IMR-90 (cell line): ENCODE measurements at regions not wholly inside any gene's neighbourhood (a gene's known extent, or its start where the extent isn't known, plus 50 kb on each side); places are given as distances from the start of the nearest gene placed in this dataset.

ENCODE experiments used
- ATAC-seq: fragments of 200-7000 bp; cut with Tn5 transposase; 2 replicates; pipeline ENCODE4 v1.9.1; 2020; ENCODE audit warnings: low read depth, mild to moderate bottlenecking, moderate library complexity
- BruUV-seq: library from RNA; stranded (reverse); fragments of 400-500 nt; replicated peaks from 2 replicates; lab custom pipeline; 2021; lab: Mats Ljungman, UMichigan
- CTCF ChIA-PET: fragments of 300-600 bp; formaldehyde crosslinking; extraction: SDS; loops from one replicate; lab custom pipeline; 2021; ENCODE audit warnings: antibody characterized with exemption; lab: Yijun Ruan, JAX
- POLR2A ChIA-PET: fragments of 300-600 bp; sonication (Branson Sonifier 250); formaldehyde crosslinking; loops from one replicate; lab custom pipeline; 2022; ENCODE audit warnings: antibody characterized with exemption; ENCODE audit not compliant: unreplicated experiment; lab: Charles Lee
- DNase-seq: peaks from one replicate; pipeline ENCODE4 v3.0.0; 2013
- H2AFZ ChIP-seq: replicated peaks from 2 replicates; pipeline ENCODE3; 2013; ENCODE audit warnings: low read length, mild to moderate bottlenecking; ENCODE audit not compliant: poor library complexity
- H2AK5ac ChIP-seq: 2 replicates; pipeline ENCODE4 v1.6.1; 2013; ENCODE audit warnings: low read depth, low read length, inconsistent platforms
- H2AK9ac ChIP-seq: replicated peaks from 2 replicates; pipeline ENCODE3; 2013; ENCODE audit warnings: mild to moderate bottlenecking, low read depth, low read length, moderate library complexity; ENCODE audit not compliant: poor library complexity
- H2BK120ac ChIP-seq: 2 replicates; pipeline ENCODE4 v1.6.1; 2013; ENCODE audit warnings: low read depth, low read length, inconsistent platforms
- H2BK15ac ChIP-seq: 3 replicates; pipeline ENCODE4 v1.6.1; 2013; ENCODE audit warnings: low read depth, low read length, inconsistent platforms
- H2BK20ac ChIP-seq: 2 replicates; pipeline ENCODE4 v1.6.1; 2013; ENCODE audit warnings: low read depth, mild to moderate bottlenecking, inconsistent platforms, low read length, moderate library complexity
- H2BK5ac ChIP-seq: 2 replicates; pipeline ENCODE4 v1.6.1; 2013; ENCODE audit warnings: mild to moderate bottlenecking, low read depth, low read length, inconsistent platforms; ENCODE audit not compliant: poor library complexity, severe bottlenecking
- H3K14ac ChIP-seq: replicated peaks from 2 replicates; pipeline ENCODE4 v1.6.1; 2013; ENCODE audit warnings: low read depth, low read length, inconsistent platforms
- H3K18ac ChIP-seq: 2 replicates; pipeline ENCODE4 v1.6.1; 2013; ENCODE audit warnings: low read depth, low read length, control low read depth
- H3K23ac ChIP-seq: 2 replicates; pipeline ENCODE4 v1.6.1; 2013; ENCODE audit warnings: low read depth, low read length, inconsistent platforms
- H3K27ac ChIP-seq: 2 replicates; pipeline ENCODE4 v1.5.1; 2013; ENCODE audit warnings: mild to moderate bottlenecking, control low read depth, low read length; ENCODE audit not compliant: insufficient read depth
- H3K27me3 ChIP-seq: 2 replicates; pipeline ENCODE4 v1.6.1; 2013; ENCODE audit warnings: low read length; ENCODE audit not compliant: control insufficient read depth, insufficient read depth
- H3K36me3 ChIP-seq: 2 replicates; pipeline ENCODE4 v1.6.1; 2013; ENCODE audit warnings: low read length, mixed read lengths; ENCODE audit not compliant: control insufficient read depth, insufficient read depth
- H3K4ac ChIP-seq: 2 replicates; pipeline ENCODE4 v1.6.1; 2013; ENCODE audit warnings: low read depth, low read length, inconsistent platforms
- H3K4me1 ChIP-seq: 2 replicates; pipeline ENCODE4 v1.6.1; 2013; ENCODE audit warnings: low read length, mixed read lengths; ENCODE audit not compliant: control insufficient read depth, insufficient read depth
- H3K4me2 ChIP-seq: 2 replicates; pipeline ENCODE4 v1.6.1; 2013; ENCODE audit warnings: low read depth, mild to moderate bottlenecking, control low read depth, low read length, moderate library complexity
- H3K4me3 ChIP-seq: 2 replicates; pipeline ENCODE4 v1.5.1; 2013; ENCODE audit warnings: low read depth, mild to moderate bottlenecking, control low read depth, low read length, moderate library complexity; ENCODE audit not compliant: insufficient read depth
- H3K56ac ChIP-seq: 2 replicates; pipeline ENCODE4 v1.6.1; 2013; ENCODE audit warnings: low read length, inconsistent platforms; ENCODE audit not compliant: insufficient read depth; ENCODE audit errors: extremely low read depth
- H3K79me1 ChIP-seq, 2 experiments: 2 replicates each; pipeline ENCODE4 v1.6.1; 2013; ENCODE audit warnings: low read length in 2 of 2, inconsistent platforms in 1 of 2, low read depth in 1 of 2
- H3K9ac ChIP-seq: 2 replicates; pipeline ENCODE4 v1.6.1; 2013; ENCODE audit warnings: low read depth, low read length, control low read depth
- H3K9me1 ChIP-seq: 2 replicates; pipeline ENCODE4 v1.6.1; 2013; ENCODE audit warnings: low read length, inconsistent platforms; ENCODE audit not compliant: insufficient read depth
- H3K9me3 ChIP-seq: 2 replicates; pipeline ENCODE4 v1.6.1; 2013; ENCODE audit warnings: low read length; ENCODE audit not compliant: control insufficient read depth, insufficient read depth
- H4K20me1 ChIP-seq: 2 replicates; pipeline ENCODE4 v1.6.1; 2013; ENCODE audit warnings: low read length, inconsistent platforms; ENCODE audit not compliant: insufficient read depth
- H4K5ac ChIP-seq: 2 replicates; pipeline ENCODE4 v1.6.1; 2013; ENCODE audit warnings: mild to moderate bottlenecking, low read depth, low read length, control low read depth
- H4K8ac ChIP-seq, 2 experiments: 2 replicates each; pipeline ENCODE4 v1.6.1; 2013; ENCODE audit warnings: low read depth in 2 of 2, low read length in 2 of 2, control low read depth in 1 of 2, inconsistent platforms in 1 of 2
- H4K91ac ChIP-seq: 2 replicates; pipeline ENCODE4 v1.6.1; 2013; ENCODE audit warnings: low read depth, low read length, inconsistent platforms; ENCODE audit not compliant: insufficient read depth
- BHLHE40 ChIP-seq: fragments of 150-350 bp; IDR thresholded peaks from 2 replicates; pipeline ENCODE4 v1.6.1; 2016; ENCODE audit warnings: mild to moderate bottlenecking, low read depth, low read length
- CHD1 ChIP-seq: IDR thresholded peaks from 2 replicates; pipeline ENCODE4 v1.6.1; 2012; ENCODE audit warnings: low read depth, low read length, improper control_type of control experiment
- MAFK ChIP-seq: IDR thresholded peaks from 2 replicates; pipeline ENCODE4 v1.6.1; 2012; ENCODE audit warnings: low read depth, low read length, improper control_type of control experiment
- MAZ ChIP-seq: IDR thresholded peaks from 2 replicates; pipeline ENCODE4 v1.6.1; 2012; ENCODE audit warnings: low read depth, mild to moderate bottlenecking, low read length, improper control_type of control experiment, moderate library complexity, borderline replicate concordance
- MXI1 ChIP-seq: IDR thresholded peaks from 2 replicates; pipeline ENCODE4 v1.6.1; 2012; ENCODE audit warnings: low read depth, mild to moderate bottlenecking, low read length, moderate library complexity, borderline replicate concordance
- POLR2A ChIP-seq: IDR thresholded peaks from 2 replicates; pipeline ENCODE4 v1.6.1; 2012; ENCODE audit warnings: mild to moderate bottlenecking, low read depth, low read length
- SMC3 ChIP-seq: fragments of 150-350 bp; IDR thresholded peaks from 2 replicates; pipeline ENCODE4 v1.6.1; 2016; ENCODE audit warnings: low read depth, mild to moderate bottlenecking, antibody characterized with exemption, low read length, moderate library complexity
- USF2 ChIP-seq: fragments of 150-350 bp; IDR thresholded peaks from 2 replicates; pipeline ENCODE4 v1.6.1; 2017; ENCODE audit warnings: mild to moderate bottlenecking, antibody characterized with exemption, low read length, low read depth
- WGBS, 2 experiments: methylation state at CpG; one replicate each; pipeline versions ENCODE4 v1.1.5 to v1.1.7; 2013; ENCODE audit warnings: missing lambda C conversion rate in 2 of 2; ENCODE audit not compliant: insufficient read length in 1 of 2; ENCODE audit errors: extremely low coverage in 2 of 2; 5-methylcytosine and 5-hydroxymethylcytosine counted together
- dilution Hi-C: fragments of 300-500 bp; cut with HindIII; formaldehyde crosslinking; loops from one replicate; pipeline ENCODE4 v1.14.3; 2018; ENCODE audit warnings: low sequenced_read_pairs; ENCODE audit not compliant: unreplicated experiment
- in situ Hi-C: fragments of 300-500 bp; cut with MboI; formaldehyde crosslinking; loops from 3 replicates; pipeline ENCODE4 v1.14.3; 2019; ENCODE audit warnings: low sequenced_read_pairs, inconsistent platforms, mixed read lengths
- intact Hi-C: fragments of 100-400 bp; cut with micrococcal nuclease; formaldehyde crosslinking; loops from 2 replicates; pipeline ENCODE4 v1.10.0; 2022
- TF ChIP-seq, protein P1 (sequence below): fragments of 150-350 bp; IDR thresholded peaks from 2 replicates; pipeline ENCODE4 v1.6.1; 2016; ENCODE audit warnings: low read depth, mild to moderate bottlenecking, low read length, moderate library complexity, borderline replicate concordance

GRCh38 chr11:62069374-62069773 is 54.4 kb upstream of the INCENP start (continued):
- TF ChIP-seq, protein P1, sequence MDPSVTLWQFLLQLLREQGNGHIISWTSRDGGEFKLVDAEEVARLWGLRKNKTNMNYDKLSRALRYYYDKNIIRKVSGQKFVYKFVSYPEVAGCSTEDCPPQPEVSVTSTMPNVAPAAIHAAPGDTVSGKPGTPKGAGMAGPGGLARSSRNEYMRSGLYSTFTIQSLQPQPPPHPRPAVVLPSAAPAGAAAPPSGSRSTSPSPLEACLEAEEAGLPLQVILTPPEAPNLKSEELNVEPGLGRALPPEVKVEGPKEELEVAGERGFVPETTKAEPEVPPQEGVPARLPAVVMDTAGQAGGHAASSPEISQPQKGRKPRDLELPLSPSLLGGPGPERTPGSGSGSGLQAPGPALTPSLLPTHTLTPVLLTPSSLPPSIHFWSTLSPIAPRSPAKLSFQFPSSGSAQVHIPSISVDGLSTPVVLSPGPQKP, result no peak
- TF ChIP-seq MAFK (no peak), CHD1 (no peak), BHLHE40 (no peak)

DNA sequence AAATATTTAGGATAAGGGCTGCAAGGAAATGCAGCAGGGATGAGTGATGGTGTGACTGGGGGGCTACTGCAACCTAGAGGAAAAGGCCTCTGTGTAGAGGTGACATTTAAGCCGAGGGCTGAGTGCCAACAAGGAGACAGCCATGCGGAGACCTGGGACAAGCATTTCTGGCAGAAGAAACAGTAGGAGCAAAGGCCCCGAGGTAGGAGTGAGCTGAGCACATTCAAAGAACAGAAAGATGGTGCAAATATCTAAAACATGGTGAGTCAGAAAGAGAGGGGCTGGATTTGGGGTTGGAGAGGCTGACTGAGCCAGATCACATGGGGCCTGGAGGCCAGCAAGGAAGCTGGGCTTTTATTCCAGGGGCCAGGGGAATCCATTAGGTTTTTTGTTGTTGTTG is 55.1 kb upstream of the INCENP start:
- H3K4me1 ChIP-seq, result no peaks in the 10 kb centered on the region
- H4K5ac ChIP-seq, result no peak overlapping the region
- intact Hi-C loops (no loop called here), dilution Hi-C loops (no loop called here), in situ Hi-C loops (no loop called here)
- H3K56ac ChIP-seq, result no peak overlapping the region
- DNase-seq (no peak), ATAC-seq (no peak)
- H2BK15ac ChIP-seq, result no peak overlapping the region
- POLR2A ChIA-PET, result no interaction called here
- H3K14ac ChIP-seq, result no peak overlapping the region
- H4K91ac ChIP-seq, result no peak overlapping the region
- no peak overlapping the region for H3K4ac ChIP-seq
- H3K27ac ChIP-seq, result no peak overlapping the region
- H3K9me3 ChIP-seq, result peaks cover 3% of the 10 kb centered on the region
- no peak overlapping the region for H3K4me2 ChIP-seq
- H2AK5ac ChIP-seq, result no peak overlapping the region
- no peaks in the 10 kb centered on the region for H4K20me1 ChIP-seq
- TF ChIP-seq MAFK (no peak), USF2 (no peak), POLR2A (no peak), SMC3 (no peak), CHD1 (no peak), MAZ (no peak), MXI1 (no peak)
- no peaks in the 10 kb centered on the region for H3K36me3 ChIP-seq
- no peak overlapping the region for H2AK9ac ChIP-seq
- 79% methylated on average over 3 of the region's 3 CpGs; no CpG with 5 or more reads in 1 of the 2 experiments for WGBS, 2 experiments
- no TSS peak for BruUV-seq
- peaks cover 11% of the 10 kb centered on the region for H3K27me3 ChIP-seq
- H2BK5ac ChIP-seq, result no peak overlapping the region
- no peak overlapping the region for H3K23ac ChIP-seq
- CTCF ChIA-PET, result interaction anchor here (1.9 kb wide), 1 partner anchor 13 kb away, joined by 5 read pairs; no protein-coding TSS in a partner anchor
- H3K4me3 ChIP-seq, result no peak overlapping the region
- no peak overlapping the region for H3K9ac ChIP-seq
- no peak overlapping the region for H4K8ac ChIP-seq
- H2BK120ac ChIP-seq, result no peak overlapping the region
- H3K79me1 ChIP-seq, result no peaks in the 10 kb centered on the region
- H2AFZ ChIP-seq, result no peak overlapping the region
- no peak overlapping the region for H2BK20ac ChIP-seq
- H3K18ac ChIP-seq, result no peak overlapping the region
- no peaks in the 10 kb centered on the region for H3K9me1 ChIP-seq
